ENCODE measurements at regions not wholly inside any gene's neighbourhood (a gene's known extent, or its start where the extent isn't known, plus 50 kb on each side); places are given as distances from the start of the nearest gene placed in this dataset.

GRCh38 chr12:83186419-83186818 lies 499.7 kb downstream of the TMTC2 start:
- TF ChIP-seq POLR2AphosphoS5 (IDR thresholded peaks at IDR 0.05) (no peak), EP300 (IDR thresholded peaks at IDR 0.05) (no peak)

Data from sigmoid colon (tissue), 4 donors.